Endothelial cell of umbilical vein (primary cell): ENCODE measurements at regions not wholly inside any gene's neighbourhood (a gene's known extent, or its start where the extent isn't known, plus 50 kb on each side); places are given as distances from the start of the nearest gene placed in this dataset.

Source experiments
- BruUV-seq: library from RNA; stranded (reverse); fragments of 400-500 nt; replicated peaks from 2 replicates; lab custom pipeline; 2021; lab: Mats Ljungman, UMichigan
- CTCF ChIA-PET: fragments of 300-600, 350-600 bp; sonication (Branson Sonifier 250); formaldehyde crosslinking; loops from one replicate; lab custom pipeline; 2021; ENCODE audit warnings: antibody characterized with exemption, inconsistent platforms; lab: Charles Lee
- POLR2A ChIA-PET: fragments of 300-600, 350-600 bp; sonication (Branson Sonifier 250); formaldehyde crosslinking; loops from one replicate; lab custom pipeline; 2021; ENCODE audit warnings: antibody characterized with exemption, inconsistent platforms; lab: Charles Lee
- DNase-seq: peaks from one replicate; pipeline ENCODE4 v3.0.0-alpha.2; 2011; ENCODE audit warnings: low read depth, low spot score
- FAIRE-seq: peaks from 2 replicates; lab custom pipeline; 2011; peaks lifted over from hg19 to GRCh38; lab: Jason Lieb, UNC
- H2AFZ ChIP-seq: 2 replicates; pipeline ENCODE4 v1.6.0; 2012; ENCODE audit warnings: low read depth, low read length, control low read depth, inconsistent platforms
- H3K27ac ChIP-seq: 2 replicates; pipeline ENCODE4 v1.5.1; 2011; ENCODE audit warnings: low read depth, mild to moderate bottlenecking, control low read depth, low read length, moderate library complexity; ENCODE audit not compliant: insufficient read depth
- H3K27me3 ChIP-seq, 2 experiments: 2 replicates each; pipeline versions ENCODE4 v1.6.0 to v1.6.1; 2011; ENCODE audit warnings: low read length in 2 of 2, mixed read lengths in 1 of 2; ENCODE audit not compliant: control insufficient read depth in 2 of 2, insufficient read depth in 2 of 2
- H3K36me3 ChIP-seq, 2 experiments: 2 replicates in 1 of 2; 3 replicates in 1 of 2; pipeline ENCODE4 v1.5.1; 2011; ENCODE audit warnings: low read length in 2 of 2, mild to moderate bottlenecking in 1 of 2, moderate library complexity in 1 of 2; ENCODE audit not compliant: control insufficient read depth in 2 of 2, insufficient read depth in 2 of 2; ENCODE audit errors: extremely low read depth in 1 of 2
- H3K4me1 ChIP-seq: 3 replicates; pipeline ENCODE4 v1.5.1; 2011; ENCODE audit warnings: mild to moderate bottlenecking, low read length; ENCODE audit not compliant: control insufficient read depth, insufficient read depth; ENCODE audit errors: extremely low read depth
- H3K4me2 ChIP-seq: 2 replicates; pipeline ENCODE4 v1.6.1; 2011; ENCODE audit warnings: low read length, control low read depth, mixed read lengths; ENCODE audit not compliant: insufficient read depth
- H3K4me3 ChIP-seq, 3 experiments: fragments of 200-600 bp in 1 of 3; sonication (generic), shearing (Covaris generic) in 1 of 3; replicated peaks in 1 of 3; 2 replicates each; pipeline ENCODE4 v1.5.1; 2011 to 2016; ENCODE audit warnings: control low read depth in 3 of 3, low read length in 3 of 3, mild to moderate bottlenecking in 2 of 3, inconsistent platforms in 1 of 3, low read depth in 1 of 3, moderate library complexity in 1 of 3; ENCODE audit not compliant: insufficient read depth in 1 of 3
- H3K79me2 ChIP-seq: 2 replicates; pipeline ENCODE4 v1.6.0; 2012; ENCODE audit warnings: low read length, inconsistent platforms; ENCODE audit not compliant: control insufficient read depth, insufficient read depth
- H3K9ac ChIP-seq: replicated peaks from 2 replicates; pipeline ENCODE3; 2011; ENCODE audit warnings: low read length, control low read depth; ENCODE audit not compliant: insufficient read depth; ENCODE audit errors: extremely low read depth
- H3K9me1 ChIP-seq: replicated peaks from 3 replicates; pipeline ENCODE4 v1.6.0; 2011; ENCODE audit warnings: mild to moderate bottlenecking, low read length; ENCODE audit not compliant: control insufficient read depth, insufficient read depth; ENCODE audit errors: extremely low read depth
- H3K9me3 ChIP-seq: replicated peaks from 2 replicates; pipeline ENCODE4 v1.5.1; 2012; ENCODE audit warnings: low read length, inconsistent platforms; ENCODE audit not compliant: control insufficient read depth, insufficient read depth
- H4K20me1 ChIP-seq: replicated peaks from 2 replicates; pipeline ENCODE3; 2011; ENCODE audit warnings: mild to moderate bottlenecking, low read length; ENCODE audit not compliant: control insufficient read depth, insufficient read depth; ENCODE audit errors: extremely low read depth
- CTCF ChIP-seq, 2 donors: IDR thresholded peaks; 1 replicate in 1 of 2; 2 replicates in 1 of 2; pipeline ENCODE4 v1.5.1; 2011; ENCODE audit warnings: low read length in 2 of 2, mild to moderate bottlenecking in 2 of 2, moderate library complexity in 2 of 2, control low read depth in 1 of 2, inconsistent platforms in 1 of 2, low read depth in 1 of 2; ENCODE audit not compliant: insufficient read depth in 1 of 2; ENCODE audit errors: extremely low read depth in 1 of 2
- EZH2 ChIP-seq: IDR thresholded peaks from 2 replicates; pipeline ENCODE4 v1.6.1; 2012; ENCODE audit warnings: borderline replicate concordance, low read depth, mild to moderate bottlenecking, moderate library complexity, low read length, inconsistent platforms; ENCODE audit not compliant: severe bottlenecking
- FOS ChIP-seq: IDR thresholded peaks from 2 replicates; pipeline ENCODE4 v1.6.1; 2011; ENCODE audit warnings: mild to moderate bottlenecking, low read length, moderate library complexity, borderline replicate concordance; ENCODE audit not compliant: insufficient read depth
- GATA2 ChIP-seq: IDR thresholded peaks from 2 replicates; pipeline ENCODE4 v1.7.0; 2011; ENCODE audit warnings: low read depth, mild to moderate bottlenecking, moderate library complexity, mixed read lengths, low read length; ENCODE audit not compliant: insufficient read length, insufficient read depth
- JUN ChIP-seq: IDR thresholded peaks from 2 replicates; pipeline ENCODE4 v1.6.1; 2011; ENCODE audit warnings: borderline replicate concordance, low read depth; ENCODE audit not compliant: insufficient read length, insufficient read depth
- MAX ChIP-seq: IDR thresholded peaks from 2 replicates; pipeline ENCODE4 v1.6.1; 2011; ENCODE audit not compliant: insufficient read depth, insufficient read length
- MYC ChIP-seq: IDR thresholded peaks from one replicate; pipeline ENCODE4 v1.6.1; 2011; ENCODE audit warnings: mild to moderate bottlenecking, low read depth, low read length
- POLR2A ChIP-seq: IDR thresholded peaks from 2 replicates; pipeline ENCODE4 v1.6.1; 2012; ENCODE audit warnings: low read depth, mild to moderate bottlenecking, control low read depth, low read length
- POLR2AphosphoS5 ChIP-seq: IDR thresholded peaks from 2 replicates; pipeline ENCODE4 v1.6.1; 2012; ENCODE audit warnings: low read depth, mild to moderate bottlenecking, control low read depth, low read length, moderate library complexity; ENCODE audit not compliant: insufficient read depth
- dilution Hi-C: fragments of 300-500 bp; cut with MboI; formaldehyde crosslinking; loops from one replicate; pipeline ENCODE4 v1.15.0; 2019; ENCODE audit warnings: low sequenced_read_pairs; ENCODE audit not compliant: extremely low pct_ligation_motif_present
- intact Hi-C: fragments of 100-400 bp; cut with micrococcal nuclease; formaldehyde crosslinking; loops from one replicate; pipeline ENCODE4 v1.10.0; 2022

GRCh38 chr12:70060634-70061033, 182.6 kb upstream of the CNOT2 start:
- Histone ChIP-seq H3K27ac (no peak overlapping the region), H3K4me1 (no peaks in the 10 kb centered on the region), H3K4me2 (no peak overlapping the region), H3K9me1 (no peaks in the 10 kb centered on the region), H3K79me2 (no peaks in the 10 kb centered on the region), H2AFZ (no peak overlapping the region), H4K20me1 (no peaks in the 10 kb centered on the region), H3K9me3 (no peaks in the 10 kb centered on the region), H3K27me3 (peaks cover 0 to 2% of the 10 kb centered on the region in 2 experiments), H3K9ac (no peak overlapping the region), H3K36me3 (no peaks in the 10 kb centered on the region), H3K4me3 (no peak overlapping the region)
- TF ChIP-seq JUN (no peak), EZH2 (no peak), CTCF (IDR thresholded peaks at IDR 0.05; ENCODE audit: extremely low read depth in 1 of 2, insufficient read depth in 1 of 2, low read depth in 1 of 2, low read length in 2 of 2) (no peak)
- CTCF ChIA-PET: no interaction called here
- intact Hi-C loops: no loop called here
- POLR2A ChIA-PET: no interaction called here
- no TSS peak for BruUV-seq
- dilution Hi-C loops: no loop called here
- DNase-seq (no peak), FAIRE-seq (no peak)

GRCh38 chr12:70068743-70069142, 174.5 kb upstream of the CNOT2 start:
- H3K4me1 ChIP-seq: no peaks in the 10 kb centered on the region
- BruUV-seq: no TSS peak
- FAIRE-seq (no peak), DNase-seq (no peak)
- no peaks in the 10 kb centered on the region for H3K27me3 ChIP-seq
- H2AFZ ChIP-seq: no peak overlapping the region
- ChIA-PET POLR2A (no interaction called here), CTCF (no interaction called here)
- no peak overlapping the region for H3K27ac ChIP-seq
- intact Hi-C loops (no loop called here), dilution Hi-C loops (no loop called here)
- no peak overlapping the region for H3K9ac ChIP-seq
- no peaks in the 10 kb centered on the region for H4K20me1 ChIP-seq
- no peaks in the 10 kb centered on the region for H3K9me3 ChIP-seq
- no peaks in the 10 kb centered on the region for H3K79me2 ChIP-seq
- no peak for TF ChIP-seq MAX
- no peak for TF ChIP-seq JUN
- no peak for TF ChIP-seq POLR2AphosphoS5
- TF ChIP-seq MYC: no peak
- no peak for TF ChIP-seq CTCF (IDR thresholded peaks at IDR 0.05; ENCODE audit: extremely low read depth in 1 of 2, insufficient read depth in 1 of 2, low read depth in 1 of 2, low read length in 2 of 2)
- TF ChIP-seq EZH2: no peak
- no peak for TF ChIP-seq GATA2
- TF ChIP-seq POLR2A: no peak
- no peak for TF ChIP-seq FOS
- H3K9me1 ChIP-seq: no peaks in the 10 kb centered on the region
- no peaks in the 10 kb centered on the region for H3K36me3 ChIP-seq
- H3K4me3 ChIP-seq: no peak overlapping the region
- no peak overlapping the region for H3K4me2 ChIP-seq
